HepG2 (cell line): ENCODE measurements at regions not wholly inside any gene's neighbourhood (a gene's known extent, or its start where the extent isn't known, plus 50 kb on each side); places are given as distances from the start of the nearest gene placed in this dataset.
A peak's percentile ranks its signal among the peaks of the same experiment; 100 is the strongest.

Experiments used
- EP300 ChIP-seq, 3 experiments: sonication (generic) in 1 of 3; formaldehyde crosslinking in 1 of 3; IDR thresholded peaks; 2 replicates each; pipeline versions ENCODE4 v1.5.1 to v1.6.1; 2011 to 2020; ENCODE audit warnings: low read depth in 2 of 3, low read length in 2 of 3, borderline replicate concordance in 1 of 3, improper control_type of control experiment in 1 of 3, mild to moderate bottlenecking in 1 of 3, missing genetic modification reagents in 1 of 3, moderate library complexity in 1 of 3
- ERF ChIP-seq: IDR thresholded peaks from 2 replicates; pipeline ENCODE4 v1.6.1; 2018; ENCODE audit warnings: missing biosample characterization, missing genetic modification reagents
- MAFF ChIP-seq: IDR thresholded peaks from 2 replicates; pipeline ENCODE4 v1.6.1; 2011; ENCODE audit warnings: low read depth, low read length, improper control_type of control experiment
- MEIS1 ChIP-seq: sonication (generic); formaldehyde crosslinking; IDR thresholded peaks from 2 replicates; pipeline ENCODE4 v1.9.0; 2021; ENCODE audit warnings: mild to moderate bottlenecking, missing genetic modification reagents, moderate library complexity, borderline replicate concordance
- NR1H2 ChIP-seq: sonication (generic); formaldehyde crosslinking; IDR thresholded peaks from 2 replicates; pipeline ENCODE4 v1.8.1; 2022; ENCODE audit warnings: low read depth, missing genetic modification reagents, borderline replicate concordance
- POLR2A ChIP-seq, 2 experiments: IDR thresholded peaks; 2 replicates each; pipeline ENCODE4 v1.6.1; 2011; ENCODE audit warnings: low read depth in 2 of 2, low read length in 2 of 2, mild to moderate bottlenecking in 1 of 2, moderate library complexity in 1 of 2; ENCODE audit not compliant: insufficient read depth in 1 of 2
- RXRB ChIP-seq: IDR thresholded peaks from 2 replicates; pipeline ENCODE4 v1.6.1; 2016; ENCODE audit warnings: borderline replicate concordance, missing genetic modification reagents, missing compliant biosample characterization
- SMC3 ChIP-seq: IDR thresholded peaks from 2 replicates; pipeline ENCODE4 v1.6.1; 2011; ENCODE audit warnings: low read length, improper control_type of control experiment
- SOX6 ChIP-seq, 2 experiments: fragments of 450-650 bp in 1 of 2; sonication (generic) in 1 of 2; formaldehyde crosslinking in 1 of 2; IDR thresholded peaks; 2 replicates each; pipeline versions ENCODE4 v1.4.0 to v1.6.1; 2017 to 2020; ENCODE audit warnings: antibody characterized with exemption in 1 of 2, mild to moderate bottlenecking in 1 of 2, missing genetic modification reagents in 1 of 2
- STAG1 ChIP-seq: sonication (generic); formaldehyde crosslinking; IDR thresholded peaks from 2 replicates; pipeline ENCODE4 v1.4.0; 2020; ENCODE audit warnings: missing genetic modification reagents
- TBL1XR1 ChIP-seq: fragments of 150-350 bp; IDR thresholded peaks from 2 replicates; pipeline ENCODE4 v1.6.1; 2014; ENCODE audit warnings: borderline replicate concordance, low read length; ENCODE audit not compliant: partially characterized antibody
- ZNF652 ChIP-seq: IDR thresholded peaks from 2 replicates; pipeline ENCODE4 v1.6.1; 2016; ENCODE audit warnings: low read depth, borderline replicate concordance
- ZNF737 ChIP-seq: sonication (generic); formaldehyde crosslinking; IDR thresholded peaks from 2 replicates; pipeline ENCODE4 v1.5.0; 2020; ENCODE audit warnings: missing genetic modification reagents, mild to moderate bottlenecking, borderline replicate concordance
- TF ChIP-seq, protein P1 (sequence below), 2 experiments: sonication (generic) in 1 of 2; formaldehyde crosslinking in 1 of 2; IDR thresholded peaks; 2 replicates each; pipeline versions ENCODE4 v1.4.0 to v1.6.1; 2018 to 2020; ENCODE audit warnings: missing genetic modification reagents in 2 of 2, borderline replicate concordance in 1 of 2, low read depth in 1 of 2, mild to moderate bottlenecking in 1 of 2, missing biosample characterization in 1 of 2
- TF ChIP-seq, protein P2 (sequence below): sonication (generic); formaldehyde crosslinking; IDR thresholded peaks from 2 replicates; pipeline ENCODE4 v1.9.0; 2021; ENCODE audit warnings: missing genetic modification reagents, borderline replicate concordance
- TF ChIP-seq, protein P3 (sequence below): sonication (generic); formaldehyde crosslinking; IDR thresholded peaks from 2 replicates; pipeline ENCODE4 v1.5.0; 2020; ENCODE audit warnings: mild to moderate bottlenecking, missing genetic modification reagents
- TF ChIP-seq, protein P4 (sequence below): sonication (generic); formaldehyde crosslinking; IDR thresholded peaks from 2 replicates; pipeline ENCODE4 v1.5.0; 2020; ENCODE audit warnings: mild to moderate bottlenecking, missing genetic modification reagents, moderate library complexity

DNA sequence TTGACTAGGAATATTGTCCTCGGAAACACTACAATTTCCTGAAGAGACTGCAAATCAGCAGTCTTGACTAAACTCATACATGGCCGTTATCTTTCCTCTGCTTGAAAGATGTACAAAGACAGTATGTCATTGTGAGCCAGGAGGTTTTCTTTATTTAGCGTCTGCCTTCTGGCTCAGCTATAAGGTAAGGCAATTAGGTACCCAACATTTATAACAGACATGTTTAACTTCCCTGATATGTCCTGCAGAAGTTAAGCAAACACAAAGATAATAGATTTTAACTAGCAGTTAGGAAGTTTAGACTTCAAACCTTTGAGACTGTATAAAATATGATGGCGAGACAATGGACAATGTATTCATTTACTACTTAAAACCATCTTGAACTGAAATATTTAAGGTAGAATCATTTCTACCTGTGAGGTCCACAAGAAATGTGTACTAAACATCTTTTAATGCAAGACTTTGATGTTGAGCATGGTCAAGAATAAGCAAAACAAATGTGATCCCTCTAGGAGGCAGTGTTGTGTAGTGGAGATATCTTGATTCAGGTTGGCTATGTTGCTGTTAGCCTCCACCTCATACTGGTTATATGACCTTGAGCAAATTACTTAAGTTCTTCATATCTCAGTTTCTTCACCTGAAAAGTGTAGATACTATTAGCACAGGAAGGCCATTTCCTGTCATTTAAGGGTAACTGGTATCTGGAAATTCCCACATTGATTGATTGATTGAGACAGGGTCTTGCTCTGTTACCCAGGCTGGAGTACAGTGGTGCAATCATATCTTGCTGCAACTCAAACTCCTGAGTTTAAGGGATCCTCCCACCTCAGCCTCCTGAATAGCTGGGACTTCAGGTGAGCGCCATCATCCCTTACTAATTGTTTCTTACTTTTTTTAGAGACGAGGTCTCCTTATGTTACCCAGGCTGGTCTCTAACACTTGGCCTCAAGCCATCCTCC, 96.3 kb upstream of the EEA1 start (continued):
- TF ChIP-seq, protein P1, sequence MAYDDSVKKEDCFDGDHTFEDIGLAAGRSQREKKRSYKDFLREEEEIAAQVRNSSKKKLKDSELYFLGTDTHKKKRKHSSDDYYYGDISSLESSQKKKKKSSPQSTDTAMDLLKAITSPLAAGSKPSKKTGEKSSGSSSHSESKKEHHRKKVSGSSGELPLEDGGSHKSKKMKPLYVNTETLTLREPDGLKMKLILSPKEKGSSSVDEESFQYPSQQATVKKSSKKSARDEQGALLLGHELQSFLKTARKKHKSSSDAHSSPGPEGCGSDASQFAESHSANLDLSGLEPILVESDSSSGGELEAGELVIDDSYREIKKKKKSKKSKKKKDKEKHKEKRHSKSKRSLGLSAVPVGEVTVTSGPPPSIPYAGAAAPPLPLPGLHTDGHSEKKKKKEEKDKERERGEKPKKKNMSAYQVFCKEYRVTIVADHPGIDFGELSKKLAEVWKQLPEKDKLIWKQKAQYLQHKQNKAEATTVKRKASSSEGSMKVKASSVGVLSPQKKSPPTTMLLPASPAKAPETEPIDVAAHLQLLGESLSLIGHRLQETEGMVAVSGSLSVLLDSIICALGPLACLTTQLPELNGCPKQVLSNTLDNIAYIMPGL (CRISPR knock-in tag; IDR thresholded peaks at IDR 0.05; ENCODE audit: borderline replicate concordance in 1 of 2, low read depth in 1 of 2) = 0 out of 4 replicates have a peak, but pooled peaks of 1 of the 2 experiments have one; percentile 45
- TF ChIP-seq POLR2A (IDR thresholded peaks at IDR 0.05; ENCODE audit: insufficient read depth in 1 of 2, low read depth in 2 of 2, low read length in 2 of 2) (no peak), RXRB (CRISPR knock-in tag) (no peak), ZNF652 (CRISPR knock-in tag) (0 out of 2 replicates have a peak, but pooled peaks have one; percentile 8), ERF (CRISPR knock-in tag) (0 out of 2 replicates have a peak, but pooled peaks have one; percentile 22), MAFF (no peak), STAG1 (peak; percentile 83), TBL1XR1 (no peak), MEIS1 (CRISPR knock-in tag) (no peak), ZNF737 (CRISPR knock-in tag) (no peak), SMC3 (peak; percentile 67), EP300 (IDR thresholded peaks at IDR 0.05; ENCODE audit: low read depth in 2 of 2, low read length in 2 of 2) (peak in 1 of 2 experiments; percentile 9; a peak in 1 of 4 replicates), EP300 (CRISPR knock-in tag; IDR thresholded peaks at IDR 0.05; ENCODE audit: borderline replicate concordance) (no peak), SOX6 (IDR thresholded peaks at IDR 0.05) (no peak), SOX6 (CRISPR knock-in tag; IDR thresholded peaks at IDR 0.05) (peak; percentile 24; the same call in 1 of the 2 replicates), NR1H2 (CRISPR knock-in tag) (no peak)
- TF ChIP-seq, protein P2, sequence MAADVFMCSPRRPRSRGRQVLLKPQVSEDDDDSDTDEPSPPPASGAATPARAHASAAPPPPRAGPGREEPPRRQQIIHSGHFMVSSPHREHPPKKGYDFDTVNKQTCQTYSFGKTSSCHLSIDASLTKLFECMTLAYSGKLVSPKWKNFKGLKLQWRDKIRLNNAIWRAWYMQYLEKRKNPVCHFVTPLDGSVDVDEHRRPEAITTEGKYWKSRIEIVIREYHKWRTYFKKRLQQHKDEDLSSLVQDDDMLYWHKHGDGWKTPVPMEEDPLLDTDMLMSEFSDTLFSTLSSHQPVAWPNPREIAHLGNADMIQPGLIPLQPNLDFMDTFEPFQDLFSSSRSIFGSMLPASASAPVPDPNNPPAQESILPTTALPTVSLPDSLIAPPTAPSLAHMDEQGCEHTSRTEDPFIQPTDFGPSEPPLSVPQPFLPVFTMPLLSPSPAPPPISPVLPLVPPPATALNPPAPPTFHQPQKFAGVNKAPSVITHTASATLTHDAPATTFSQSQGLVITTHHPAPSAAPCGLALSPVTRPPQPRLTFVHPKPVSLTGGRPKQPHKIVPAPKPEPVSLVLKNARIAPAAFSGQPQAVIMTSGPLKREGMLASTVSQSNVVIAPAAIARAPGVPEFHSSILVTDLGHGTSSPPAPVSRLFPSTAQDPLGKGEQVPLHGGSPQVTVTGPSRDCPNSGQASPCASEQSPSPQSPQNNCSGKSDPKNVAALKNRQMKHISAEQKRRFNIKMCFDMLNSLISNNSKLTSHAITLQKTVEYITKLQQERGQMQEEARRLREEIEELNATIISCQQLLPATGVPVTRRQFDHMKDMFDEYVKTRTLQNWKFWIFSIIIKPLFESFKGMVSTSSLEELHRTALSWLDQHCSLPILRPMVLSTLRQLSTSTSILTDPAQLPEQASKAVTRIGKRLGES (CRISPR knock-in tag) = no peak
- TF ChIP-seq, protein P3, sequence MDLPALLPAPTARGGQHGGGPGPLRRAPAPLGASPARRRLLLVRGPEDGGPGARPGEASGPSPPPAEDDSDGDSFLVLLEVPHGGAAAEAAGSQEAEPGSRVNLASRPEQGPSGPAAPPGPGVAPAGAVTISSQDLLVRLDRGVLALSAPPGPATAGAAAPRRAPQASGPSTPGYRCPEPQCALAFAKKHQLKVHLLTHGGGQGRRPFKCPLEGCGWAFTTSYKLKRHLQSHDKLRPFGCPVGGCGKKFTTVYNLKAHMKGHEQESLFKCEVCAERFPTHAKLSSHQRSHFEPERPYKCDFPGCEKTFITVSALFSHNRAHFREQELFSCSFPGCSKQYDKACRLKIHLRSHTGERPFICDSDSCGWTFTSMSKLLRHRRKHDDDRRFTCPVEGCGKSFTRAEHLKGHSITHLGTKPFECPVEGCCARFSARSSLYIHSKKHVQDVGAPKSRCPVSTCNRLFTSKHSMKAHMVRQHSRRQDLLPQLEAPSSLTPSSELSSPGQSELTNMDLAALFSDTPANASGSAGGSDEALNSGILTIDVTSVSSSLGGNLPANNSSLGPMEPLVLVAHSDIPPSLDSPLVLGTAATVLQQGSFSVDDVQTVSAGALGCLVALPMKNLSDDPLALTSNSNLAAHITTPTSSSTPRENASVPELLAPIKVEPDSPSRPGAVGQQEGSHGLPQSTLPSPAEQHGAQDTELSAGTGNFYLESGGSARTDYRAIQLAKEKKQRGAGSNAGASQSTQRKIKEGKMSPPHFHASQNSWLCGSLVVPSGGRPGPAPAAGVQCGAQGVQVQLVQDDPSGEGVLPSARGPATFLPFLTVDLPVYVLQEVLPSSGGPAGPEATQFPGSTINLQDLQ (CRISPR knock-in tag) = no peak
- TF ChIP-seq, protein P4, sequence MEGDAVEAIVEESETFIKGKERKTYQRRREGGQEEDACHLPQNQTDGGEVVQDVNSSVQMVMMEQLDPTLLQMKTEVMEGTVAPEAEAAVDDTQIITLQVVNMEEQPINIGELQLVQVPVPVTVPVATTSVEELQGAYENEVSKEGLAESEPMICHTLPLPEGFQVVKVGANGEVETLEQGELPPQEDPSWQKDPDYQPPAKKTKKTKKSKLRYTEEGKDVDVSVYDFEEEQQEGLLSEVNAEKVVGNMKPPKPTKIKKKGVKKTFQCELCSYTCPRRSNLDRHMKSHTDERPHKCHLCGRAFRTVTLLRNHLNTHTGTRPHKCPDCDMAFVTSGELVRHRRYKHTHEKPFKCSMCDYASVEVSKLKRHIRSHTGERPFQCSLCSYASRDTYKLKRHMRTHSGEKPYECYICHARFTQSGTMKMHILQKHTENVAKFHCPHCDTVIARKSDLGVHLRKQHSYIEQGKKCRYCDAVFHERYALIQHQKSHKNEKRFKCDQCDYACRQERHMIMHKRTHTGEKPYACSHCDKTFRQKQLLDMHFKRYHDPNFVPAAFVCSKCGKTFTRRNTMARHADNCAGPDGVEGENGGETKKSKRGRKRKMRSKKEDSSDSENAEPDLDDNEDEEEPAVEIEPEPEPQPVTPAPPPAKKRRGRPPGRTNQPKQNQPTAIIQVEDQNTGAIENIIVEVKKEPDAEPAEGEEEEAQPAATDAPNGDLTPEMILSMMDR (CRISPR knock-in tag) = peak; percentile 76
